Mesothelial cell of epicardium (in vitro differentiated cells): ENCODE measurements at regions not wholly inside any gene's neighbourhood (a gene's known extent, or its start where the extent isn't known, plus 50 kb on each side); places are given as distances from the start of the nearest gene placed in this dataset.

Experiments
- DNase-seq, 2 experiments: peaks; one replicate each; pipeline ENCODE4 v3.0.0; 2021; ENCODE audit warnings: low spot score in 2 of 2; ENCODE audit not compliant: unreplicated experiment in 2 of 2
- H3K27ac Mint-ChIP-seq: 2 replicates; pipeline ENCODE4 v1.8.0; 2021; ENCODE audit warnings: mixed read lengths
- H3K27me3 Mint-ChIP-seq: 2 replicates; pipeline ENCODE4 v1.8.0; 2021; ENCODE audit warnings: low read depth, mixed read lengths
- H3K36me3 Mint-ChIP-seq: 2 replicates; pipeline ENCODE4 v1.8.0; 2021; ENCODE audit warnings: mixed read lengths
- H3K4me1 Mint-ChIP-seq: 2 replicates; pipeline ENCODE4 v1.8.0; 2021; ENCODE audit warnings: mixed read lengths
- H3K4me3 Mint-ChIP-seq: 2 replicates; pipeline ENCODE4 v1.8.0; 2021; ENCODE audit warnings: mild to moderate bottlenecking, moderate library complexity, mixed read lengths
- H3K9me3 Mint-ChIP-seq: 2 replicates; pipeline ENCODE4 v1.8.0; 2021; ENCODE audit warnings: mixed read lengths
- TF ChIP-seq, protein P1 (sequence below): fragments of 200-600 bp; sonication (generic); IDR thresholded peaks from one replicate; pipeline ENCODE4 v1.5.0; 2021; ENCODE audit warnings: antibody characterized with exemption; ENCODE audit not compliant: unreplicated experiment

DNA sequence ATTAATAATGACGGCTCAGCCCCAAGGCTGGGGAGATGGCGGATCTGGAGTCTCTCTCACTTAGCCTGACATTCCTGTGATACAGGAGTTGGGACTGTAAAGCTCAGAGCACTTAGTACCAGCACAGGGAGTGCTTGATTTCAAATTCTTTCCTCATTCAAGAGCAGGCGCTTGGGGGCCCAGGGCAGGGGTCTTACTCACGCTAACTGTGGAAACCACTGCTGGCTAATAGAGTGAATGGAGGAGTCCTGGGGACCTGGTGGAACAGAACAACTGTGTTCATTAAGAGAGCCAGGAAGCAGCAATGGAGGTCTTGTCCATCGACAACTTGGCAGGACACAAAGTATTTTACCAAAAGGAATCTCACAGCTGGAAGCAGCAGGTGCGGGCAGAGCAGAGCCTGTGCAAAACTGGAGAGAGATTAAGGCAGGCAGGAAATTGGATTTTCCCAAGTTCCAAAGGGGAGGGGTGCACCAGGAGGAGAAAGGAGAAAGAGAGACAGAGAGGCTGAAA lies 358.9 kb downstream of the TNS1 start:
- peak in 1 of 2 experiments; percentile 53 for DNase-seq
- Mint-ChIP-seq H3K36me3 (no peaks in the 10 kb centered on the region), H3K4me3 (no peak overlapping the region), H3K27me3 (no peaks in the 10 kb centered on the region), H3K27ac (no peak overlapping the region), H3K9me3 (no peaks in the 10 kb centered on the region), H3K4me1 (peaks cover 4% of the 10 kb centered on the region)
- TF ChIP-seq, protein P1, sequence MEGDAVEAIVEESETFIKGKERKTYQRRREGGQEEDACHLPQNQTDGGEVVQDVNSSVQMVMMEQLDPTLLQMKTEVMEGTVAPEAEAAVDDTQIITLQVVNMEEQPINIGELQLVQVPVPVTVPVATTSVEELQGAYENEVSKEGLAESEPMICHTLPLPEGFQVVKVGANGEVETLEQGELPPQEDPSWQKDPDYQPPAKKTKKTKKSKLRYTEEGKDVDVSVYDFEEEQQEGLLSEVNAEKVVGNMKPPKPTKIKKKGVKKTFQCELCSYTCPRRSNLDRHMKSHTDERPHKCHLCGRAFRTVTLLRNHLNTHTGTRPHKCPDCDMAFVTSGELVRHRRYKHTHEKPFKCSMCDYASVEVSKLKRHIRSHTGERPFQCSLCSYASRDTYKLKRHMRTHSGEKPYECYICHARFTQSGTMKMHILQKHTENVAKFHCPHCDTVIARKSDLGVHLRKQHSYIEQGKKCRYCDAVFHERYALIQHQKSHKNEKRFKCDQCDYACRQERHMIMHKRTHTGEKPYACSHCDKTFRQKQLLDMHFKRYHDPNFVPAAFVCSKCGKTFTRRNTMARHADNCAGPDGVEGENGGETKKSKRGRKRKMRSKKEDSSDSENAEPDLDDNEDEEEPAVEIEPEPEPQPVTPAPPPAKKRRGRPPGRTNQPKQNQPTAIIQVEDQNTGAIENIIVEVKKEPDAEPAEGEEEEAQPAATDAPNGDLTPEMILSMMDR: no peak

DNA sequence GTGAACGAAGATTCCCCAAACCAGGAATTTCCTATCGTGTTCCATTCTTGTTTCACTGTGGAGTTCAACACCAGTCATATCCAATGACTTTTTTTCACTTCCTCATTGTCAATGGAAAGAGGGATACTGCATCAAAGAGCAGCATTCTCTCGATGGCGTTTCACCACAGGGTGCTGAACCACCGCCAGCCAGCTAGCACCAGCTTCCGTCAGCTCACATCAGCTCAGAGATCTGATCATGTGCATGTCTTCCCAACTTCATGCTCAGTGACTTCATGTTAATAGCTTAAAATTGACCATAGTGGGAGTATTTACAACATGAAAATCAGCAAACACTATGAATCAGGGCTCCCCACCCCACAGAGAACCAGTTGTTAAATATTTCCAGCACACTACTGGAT lies 359.9 kb downstream of the TNS1 start:
- no peaks in the 10 kb centered on the region for H3K9me3 Mint-ChIP-seq
- H3K4me1 Mint-ChIP-seq: peaks cover 6% of the 10 kb centered on the region
- H3K27ac Mint-ChIP-seq: no peak overlapping the region
- no peak for DNase-seq
- TF ChIP-seq, protein P1: no peak
- no peak overlapping the region for H3K4me3 Mint-ChIP-seq
- no peaks in the 10 kb centered on the region for H3K36me3 Mint-ChIP-seq
- H3K27me3 Mint-ChIP-seq: no peaks in the 10 kb centered on the region

DNA sequence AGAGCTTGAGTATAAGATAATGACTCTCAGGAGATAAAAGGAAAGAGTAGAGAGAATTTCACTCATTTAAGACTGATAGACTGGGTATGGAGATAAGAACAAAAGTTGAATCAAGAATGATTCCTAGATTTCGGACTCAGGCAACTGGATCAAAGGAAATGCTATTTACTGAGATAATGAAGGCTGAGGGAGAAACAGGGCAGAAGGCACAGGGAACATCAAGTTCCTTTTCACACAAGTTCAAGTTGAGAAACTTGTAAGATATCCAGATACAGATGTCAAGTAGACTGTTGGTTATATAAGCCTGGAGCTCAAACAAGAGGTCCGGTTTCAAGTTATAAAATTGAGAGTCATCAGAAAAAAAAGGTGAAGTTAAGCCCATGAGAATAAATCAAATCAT lies 360.8 kb downstream of the TNS1 start:
- H3K9me3 Mint-ChIP-seq: no peaks in the 10 kb centered on the region

DNA sequence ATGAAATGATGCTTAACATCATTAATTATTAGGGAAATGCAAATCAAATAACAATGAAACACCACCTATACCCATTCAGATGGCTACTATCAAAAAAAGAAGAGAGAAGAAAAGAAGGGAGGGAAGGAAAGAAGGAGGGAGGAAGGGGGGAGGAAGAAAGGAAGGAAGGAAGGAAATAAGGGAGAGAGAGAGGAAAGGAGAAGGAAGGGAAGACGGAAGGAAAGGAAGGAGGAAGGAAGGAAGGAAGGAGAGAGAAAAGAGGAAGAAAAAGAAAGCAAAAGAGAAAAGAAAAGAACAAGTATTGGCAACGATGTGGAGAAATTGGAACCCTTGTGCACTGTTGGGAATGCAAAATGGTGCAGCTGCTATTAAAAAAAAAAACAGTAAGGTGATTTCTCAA lies 363.3 kb downstream of the TNS1 start:
- DNase-seq: no peak
- no peak overlapping the region for H3K27ac Mint-ChIP-seq
- H3K4me3 Mint-ChIP-seq: no peak overlapping the region
- no peaks in the 10 kb centered on the region for H3K27me3 Mint-ChIP-seq
- H3K4me1 Mint-ChIP-seq: peaks cover 17% of the 10 kb centered on the region
- H3K9me3 Mint-ChIP-seq: no peaks in the 10 kb centered on the region
- TF ChIP-seq, protein P1: no peak
- no peaks in the 10 kb centered on the region for H3K36me3 Mint-ChIP-seq

More for the DNA sequence above, 360.8 kb downstream of the TNS1 start:
- Mint-ChIP-seq H3K27ac (no peak overlapping the region), H3K27me3 (no peaks in the 10 kb centered on the region), H3K4me3 (no peak overlapping the region), H3K36me3 (no peaks in the 10 kb centered on the region), H3K4me1 (peaks cover 15% of the 10 kb centered on the region)
- DNase-seq: no peak
- TF ChIP-seq, protein P1: no peak

DNA sequence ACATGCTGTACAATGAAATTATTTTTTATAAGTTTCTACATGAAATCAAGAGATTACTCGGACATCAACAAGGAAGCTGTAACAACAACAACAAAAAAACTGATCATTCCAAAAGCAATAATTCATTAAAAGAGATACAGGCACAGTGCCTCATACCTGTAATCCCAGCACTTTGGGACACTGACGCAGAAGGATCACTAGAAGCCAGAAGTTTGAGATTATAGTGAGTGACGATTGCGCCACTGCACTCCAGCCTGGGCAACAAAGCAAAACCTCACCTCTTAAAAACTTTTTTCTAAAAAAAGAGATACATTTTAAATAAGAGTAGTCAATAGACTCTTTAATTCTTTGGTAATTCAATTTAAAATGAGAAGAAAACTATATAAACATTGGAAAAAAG lies 364.3 kb downstream of the TNS1 start:
- H3K4me3 Mint-ChIP-seq: no peak overlapping the region
- H3K36me3 Mint-ChIP-seq: no peaks in the 10 kb centered on the region
- no peaks in the 10 kb centered on the region for H3K9me3 Mint-ChIP-seq
- peaks cover 17% of the 10 kb centered on the region for H3K4me1 Mint-ChIP-seq
- DNase-seq: no peak
- no peaks in the 10 kb centered on the region for H3K27me3 Mint-ChIP-seq
- TF ChIP-seq, protein P1: no peak
- no peak overlapping the region for H3K27ac Mint-ChIP-seq

DNA sequence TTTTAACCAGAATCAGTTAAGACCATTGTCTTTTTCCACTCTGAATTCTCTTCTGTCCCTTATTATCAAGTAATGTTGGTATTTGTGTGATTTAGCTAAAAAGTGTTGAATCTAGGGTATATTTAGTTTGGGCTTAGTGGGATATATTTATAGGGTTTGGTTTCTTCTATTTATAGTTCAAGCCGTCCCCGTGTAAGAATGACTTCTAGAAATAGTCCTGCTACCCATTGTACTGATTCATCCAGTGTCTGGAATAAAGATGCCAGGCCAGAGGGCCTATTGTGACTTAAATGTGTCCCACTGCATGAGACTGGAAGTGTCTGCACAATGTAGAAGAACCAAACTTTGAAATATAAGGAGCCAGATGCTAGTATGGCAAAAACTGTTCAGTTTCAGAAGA lies 364.8 kb downstream of the TNS1 start:
- H3K4me1 Mint-ChIP-seq: peaks cover 17% of the 10 kb centered on the region
- no peak for DNase-seq
- H3K4me3 Mint-ChIP-seq: no peak overlapping the region
- H3K36me3 Mint-ChIP-seq: no peaks in the 10 kb centered on the region
- no peaks in the 10 kb centered on the region for H3K27me3 Mint-ChIP-seq
- no peaks in the 10 kb centered on the region for H3K9me3 Mint-ChIP-seq
- H3K27ac Mint-ChIP-seq: no peak overlapping the region
- TF ChIP-seq, protein P1: no peak
